GM18907 (cell line): ENCODE measurements at regions not wholly inside any gene's neighbourhood (a gene's known extent, or its start where the extent isn't known, plus 50 kb on each side); places are given as distances from the start of the nearest gene placed in this dataset.

ENCODE experiments used
- ATAC-seq: cut with Tn5 transposase; IDR thresholded peaks from one replicate; pipeline ENCODE4 v1.9.1; 2021; ENCODE audit warnings: mild to moderate bottlenecking, moderate library complexity; ENCODE audit not compliant: unreplicated experiment

GRCh38 chr7:155201325-155202087 is 96.2 kb upstream of the INSIG1 start:
- no peak for ATAC-seq

GRCh38 chr7:155202106-155202871 is 95.4 kb upstream of the INSIG1 start:
- ATAC-seq, result no peak

- no peak for ATAC-seq
These were observed 94.4 kb upstream of the INSIG1 start for GRCh38 chr7:155203059-155203881.

GRCh38 chr7:155203882-155204691 is 93.6 kb upstream of the INSIG1 start:
- no peak for ATAC-seq

GRCh38 chr7:155204744-155205367 is 92.8 kb upstream of the INSIG1 start:
- ATAC-seq, result no peak

- ATAC-seq, result peak; percentile 89
These were observed 92.0 kb upstream of the INSIG1 start for GRCh38 chr7:155205368-155206317.

- ATAC-seq, result peak; percentile 45
These were observed 91.2 kb upstream of the INSIG1 start for GRCh38 chr7:155206318-155207020.

GRCh38 chr7:155207326-155208002 is 90.2 kb upstream of the INSIG1 start:
- ATAC-seq, result no peak

- no peak for ATAC-seq
These were observed 88.8 kb upstream of the INSIG1 start for GRCh38 chr7:155208681-155209477.

GRCh38 chr7:155209478-155210319 is 88.0 kb upstream of the INSIG1 start:
- ATAC-seq, result no peak

- no peak for ATAC-seq
These were observed 87.3 kb upstream of the INSIG1 start for GRCh38 chr7:155210356-155210755.

GRCh38 chr7:155211173-155211572 is 86.5 kb upstream of the INSIG1 start:
- ATAC-seq, result no peak

- ATAC-seq, result no peak
These were observed 85.9 kb upstream of the INSIG1 start for GRCh38 chr7:155211761-155212160.

GRCh38 chr7:155212301-155213015 is 85.2 kb upstream of the INSIG1 start:
- ATAC-seq, result no peak

- no peak for ATAC-seq
These were observed 84.3 kb upstream of the INSIG1 start for GRCh38 chr7:155213385-155213784.
